Suppressor macrophage treated with lipopolysaccharide for 1 hour (primary cell): ENCODE measurements at regions not wholly inside any gene's neighbourhood (a gene's known extent, or its start where the extent isn't known, plus 50 kb on each side); places are given as distances from the start of the nearest gene placed in this dataset.

Experiments
- DNase-seq, 3 donors: peaks; one replicate each; pipeline ENCODE4 v3.0.0-alpha.2; 2020 to 2022

DNA sequence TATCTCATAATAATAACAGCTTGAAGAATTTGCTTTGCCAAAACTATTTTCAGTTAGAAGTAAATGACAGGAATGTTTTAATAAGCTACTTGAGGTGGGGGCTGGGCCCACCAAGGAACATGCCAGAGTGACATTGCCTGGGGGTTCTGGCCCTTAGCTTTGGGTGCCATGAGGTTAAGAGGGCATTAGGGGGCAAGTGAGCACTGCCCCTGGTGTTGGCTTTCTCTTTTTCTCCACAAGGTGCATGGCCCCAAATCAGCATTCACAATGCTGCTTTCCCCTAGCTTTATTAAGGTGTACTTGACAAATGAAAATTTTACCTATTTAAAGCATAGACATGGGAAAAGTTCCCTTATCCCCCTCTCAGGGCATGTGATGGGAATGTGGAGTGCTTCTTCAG, 305.4 kb downstream of the TENT4A start:
- no peak for DNase-seq

DNA sequence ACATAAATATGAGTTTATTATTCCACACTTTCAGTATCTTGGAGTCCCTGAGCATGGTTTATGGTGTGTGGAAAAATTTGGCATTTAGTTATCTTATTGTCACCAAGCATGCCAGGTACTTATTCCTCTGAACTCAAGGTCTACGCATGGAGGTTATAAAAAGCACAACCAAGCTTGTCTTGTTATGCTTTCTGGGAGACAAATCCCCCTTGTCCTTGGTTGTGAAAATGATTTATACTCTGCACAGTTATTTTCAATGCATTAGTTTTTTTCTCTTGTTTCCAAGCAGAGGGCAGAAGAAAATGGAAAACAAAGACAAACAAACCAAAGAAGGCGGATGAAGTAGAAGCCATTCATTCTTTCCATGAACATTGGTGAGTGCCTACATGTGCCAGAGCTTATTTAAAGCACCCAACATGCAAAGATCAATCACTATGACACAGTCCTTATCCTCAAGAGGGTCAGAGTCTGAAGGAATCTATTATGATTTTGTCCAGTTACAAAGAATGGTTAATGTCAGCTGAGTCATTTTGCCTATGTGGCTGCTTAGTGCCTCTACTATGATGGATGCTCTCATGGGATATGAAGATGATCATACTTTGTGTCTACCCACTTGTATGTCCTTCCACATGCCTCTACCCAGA, 323.1 kb downstream of the TENT4A start:
- DNase-seq = no peak

DNA sequence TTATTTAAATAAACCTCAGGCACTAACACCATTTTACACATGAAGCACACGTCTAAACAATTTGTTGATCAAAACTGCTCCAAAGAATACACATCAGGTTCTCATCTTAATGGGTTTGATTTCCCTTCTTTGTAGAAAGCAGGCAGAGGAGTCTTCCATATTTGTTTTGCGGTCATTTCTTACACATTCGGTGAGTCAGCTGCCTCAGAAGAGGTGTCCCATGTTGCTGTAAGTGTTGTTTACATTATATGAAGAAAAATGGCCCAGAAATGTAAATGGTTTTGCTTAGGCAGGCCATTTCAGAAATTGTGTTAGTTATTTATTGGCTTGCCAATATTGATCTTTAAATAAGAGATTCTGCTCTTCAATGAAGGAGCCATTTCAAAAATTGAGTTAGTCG, 325.8 kb downstream of the TENT4A start:
- no peak for DNase-seq

DNA sequence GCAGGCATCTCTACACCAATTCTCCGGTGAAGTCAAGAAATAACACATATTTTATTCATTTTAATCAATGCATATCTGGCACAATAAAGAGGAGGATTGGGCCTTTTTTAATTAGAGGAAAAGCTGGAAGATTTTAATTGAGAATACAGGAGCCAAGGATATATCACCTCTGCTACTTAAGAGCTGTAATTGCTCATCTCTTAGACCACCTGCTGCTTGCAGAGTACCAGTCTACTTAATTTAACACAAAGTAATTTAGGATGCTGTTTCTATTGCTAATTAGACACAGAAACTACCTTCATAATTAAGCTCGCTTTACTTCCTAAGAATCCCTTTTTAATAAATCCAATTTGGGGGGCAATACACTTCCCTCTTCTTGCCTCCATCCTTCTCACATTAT, 326.9 kb downstream of the TENT4A start:
- DNase-seq = no peak

DNA sequence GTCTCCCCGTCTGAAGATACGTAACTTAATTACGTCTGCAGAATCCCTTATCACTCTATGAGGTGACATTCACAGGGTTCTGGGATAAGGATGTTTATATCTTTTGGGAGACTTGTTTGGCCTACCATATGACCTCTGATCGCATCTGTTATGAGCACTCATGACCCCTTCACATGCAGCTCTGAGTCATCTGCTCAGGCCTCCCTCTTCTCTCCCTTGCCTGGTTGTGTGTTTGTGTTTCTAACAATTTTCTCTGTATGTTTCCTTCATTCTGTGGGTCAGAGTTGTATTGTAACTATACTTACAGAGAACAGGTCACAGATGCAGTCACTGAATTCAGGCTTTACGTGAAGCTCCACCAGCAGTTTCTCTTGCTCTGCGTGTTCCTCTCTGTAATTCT, 330.6 kb downstream of the TENT4A start:
- DNase-seq = no peak

DNA sequence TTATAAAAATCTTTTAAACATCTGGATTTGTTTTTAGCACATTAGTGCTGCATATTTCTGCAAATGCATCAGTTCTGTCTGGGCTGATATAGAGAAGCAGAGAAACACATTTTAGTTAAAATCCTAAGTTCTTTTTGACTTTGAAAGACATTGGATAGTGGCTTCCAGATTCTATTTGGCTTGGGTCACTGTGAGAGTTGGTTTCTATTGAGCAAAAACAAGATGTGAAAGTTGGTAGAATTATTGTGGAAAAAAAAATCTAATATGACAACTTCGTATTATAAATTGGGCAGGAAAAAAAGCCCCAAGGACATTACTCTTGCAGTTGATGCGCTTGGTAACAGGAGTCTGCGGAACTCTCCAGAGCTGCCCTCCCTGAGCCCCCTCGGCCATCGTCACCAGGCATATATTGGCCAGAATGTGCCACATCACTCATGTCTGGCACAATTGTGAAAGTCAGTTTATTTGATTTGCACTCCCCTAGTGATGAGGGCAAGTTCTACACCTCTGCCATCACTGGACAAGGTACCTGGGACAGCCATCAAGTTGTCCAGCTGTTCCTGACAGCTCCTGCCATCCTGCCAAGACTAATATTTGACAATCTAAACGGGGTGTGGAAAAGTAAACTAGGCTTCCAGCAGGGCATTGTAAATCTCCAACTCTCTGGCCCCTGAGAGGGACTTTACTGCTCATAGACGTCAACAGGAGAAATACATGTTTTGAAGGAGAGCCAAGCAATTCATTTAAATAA, 334.5 kb downstream of the TENT4A start:
- no peak for DNase-seq

DNA sequence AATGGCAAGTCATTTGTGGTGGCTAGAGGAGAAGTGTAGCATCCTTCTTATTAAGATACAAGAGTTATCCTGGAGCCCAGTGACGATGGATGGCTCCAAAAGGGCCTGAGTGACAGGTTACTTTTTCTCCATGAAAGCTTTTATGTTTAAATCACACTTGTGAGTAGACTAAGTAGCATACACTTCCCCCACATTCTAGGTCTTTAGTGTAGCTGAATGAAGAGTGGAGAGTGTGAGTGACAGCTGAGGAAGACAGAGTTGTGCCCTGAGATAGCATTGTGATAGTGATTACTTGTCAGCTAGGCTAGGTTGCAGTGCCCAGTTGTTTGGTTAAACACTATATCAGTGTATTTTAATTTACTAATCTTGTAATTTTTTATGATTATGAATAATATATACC, 337.8 kb downstream of the TENT4A start:
- no peak for DNase-seq

DNA sequence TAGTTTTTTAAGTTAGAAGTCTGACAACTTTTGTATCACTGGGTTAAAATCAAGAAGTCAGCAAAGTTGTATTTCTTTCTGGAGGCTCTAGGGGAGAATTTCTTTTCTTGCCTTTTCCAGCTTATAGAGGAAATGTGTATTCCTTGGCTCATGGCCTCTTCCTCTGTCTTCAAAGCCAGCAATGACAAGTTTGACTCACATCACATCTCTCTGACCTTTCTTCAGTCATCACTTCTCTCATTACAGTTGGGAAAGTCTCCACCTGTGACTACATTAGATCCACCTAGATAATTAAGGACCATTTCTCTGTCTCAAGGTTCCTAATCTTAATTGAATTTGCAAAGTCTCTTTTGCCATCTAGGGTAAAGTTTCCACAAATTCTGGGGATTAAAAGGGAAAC, 339.9 kb downstream of the TENT4A start:
- no peak for DNase-seq

DNA sequence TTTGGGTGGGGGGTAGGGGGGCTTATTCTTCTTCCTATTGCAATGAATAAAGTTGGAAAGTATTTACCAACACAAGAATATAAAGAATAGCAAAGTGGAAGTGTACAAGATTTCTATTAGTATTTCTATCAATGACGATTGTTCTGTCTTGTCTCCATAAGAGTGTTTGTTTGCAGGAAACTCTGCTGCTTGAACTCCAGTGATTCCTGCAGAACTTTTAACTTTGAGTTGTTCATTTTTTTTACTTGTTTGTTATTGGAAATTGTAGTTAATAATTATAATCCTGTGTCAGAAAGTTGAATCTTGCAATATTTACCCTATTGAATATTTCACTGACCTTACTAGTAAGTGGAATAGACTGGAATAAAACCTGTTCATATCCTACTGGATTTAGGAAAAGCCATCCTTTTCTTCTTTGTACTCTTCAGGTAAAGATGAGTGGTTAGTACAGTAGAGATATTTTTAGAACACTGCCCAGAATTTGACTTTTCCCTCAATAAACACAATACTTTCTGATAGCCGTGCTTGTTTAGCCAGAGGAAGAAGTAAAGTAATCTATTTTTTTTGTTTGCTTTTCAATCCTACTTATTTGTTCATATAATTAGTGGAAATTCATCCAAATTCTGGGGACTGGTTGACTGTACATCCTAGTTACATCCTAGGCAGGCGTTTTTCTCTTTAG, 340.4 kb downstream of the TENT4A start:
- no peak for DNase-seq

DNA sequence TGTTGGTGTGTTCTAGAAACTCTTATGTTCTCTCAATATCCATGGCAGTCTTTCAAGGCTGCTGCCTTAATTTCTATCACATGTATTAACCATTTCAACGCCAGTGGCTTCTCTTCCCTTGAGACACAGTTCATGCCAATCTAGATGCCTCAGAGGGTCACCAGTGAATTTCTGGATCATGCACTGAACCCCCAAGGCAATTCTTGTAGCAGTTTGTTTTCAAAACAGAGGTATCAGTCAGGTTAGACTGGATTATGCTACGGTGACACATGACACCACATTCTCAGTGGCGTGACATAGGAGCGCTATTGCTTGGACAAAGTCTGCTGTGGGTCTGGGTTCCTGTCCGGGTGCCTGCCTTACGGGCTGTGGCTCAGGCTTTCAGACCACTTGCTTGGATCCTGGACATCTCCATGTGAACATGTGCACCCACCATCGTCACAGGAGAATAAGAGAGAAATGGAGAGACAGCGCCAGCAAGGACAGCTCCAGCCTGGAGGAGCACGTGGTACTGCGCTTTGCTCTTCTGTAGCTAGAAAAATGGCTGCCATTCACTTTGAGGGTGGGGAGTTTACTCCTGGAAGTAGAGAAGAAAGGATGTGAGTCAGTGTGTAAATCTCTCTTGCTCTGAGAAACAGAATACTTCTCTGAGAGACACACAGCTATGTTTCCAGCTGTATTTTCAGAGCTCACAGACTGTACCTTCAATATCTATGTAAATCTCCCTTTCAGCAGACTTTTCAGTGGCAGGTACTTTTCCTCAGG, 329.3 kb upstream of the ADCY2 start:
- DNase-seq = no peak

DNA sequence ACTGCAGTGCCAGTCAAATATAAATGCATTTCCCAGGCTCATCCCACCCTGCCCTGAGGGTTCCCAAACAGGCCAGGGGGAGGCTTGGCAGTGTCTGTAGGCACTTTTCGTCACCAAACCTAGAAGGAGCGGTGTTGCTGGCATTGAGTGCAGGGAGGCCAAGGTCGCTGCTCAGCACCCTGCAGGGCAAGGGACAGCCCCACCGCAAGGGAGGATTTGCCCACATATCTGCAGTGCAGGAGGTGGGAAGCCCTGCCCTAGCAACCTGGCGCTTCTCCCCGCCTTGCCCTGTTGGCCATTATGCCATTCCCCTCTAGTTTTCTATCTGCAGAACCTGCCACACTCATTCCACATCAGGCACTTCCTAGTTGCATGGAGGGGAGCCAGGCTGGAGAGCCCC, 327.8 kb upstream of the ADCY2 start:
- DNase-seq = no peak

DNA sequence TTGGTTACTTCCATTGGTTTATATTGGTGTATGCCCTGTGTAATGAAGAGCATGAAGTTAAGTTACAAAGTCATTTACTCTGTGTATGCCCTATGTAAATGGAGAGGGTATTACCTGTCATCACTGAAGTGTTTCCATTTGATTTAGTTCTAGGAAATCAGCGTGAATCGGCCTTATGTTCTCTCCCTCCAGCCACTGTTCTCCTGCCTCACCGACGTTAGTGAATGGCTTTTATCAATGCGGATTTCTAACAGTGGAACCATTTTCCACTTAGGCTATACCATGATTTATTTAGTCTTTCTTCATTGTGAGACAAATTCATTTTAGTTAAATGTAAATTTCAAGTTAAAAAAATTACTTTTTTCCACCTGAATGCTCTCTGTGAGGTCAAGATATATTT, 327.0 kb upstream of the ADCY2 start:
- DNase-seq = no peak

DNA sequence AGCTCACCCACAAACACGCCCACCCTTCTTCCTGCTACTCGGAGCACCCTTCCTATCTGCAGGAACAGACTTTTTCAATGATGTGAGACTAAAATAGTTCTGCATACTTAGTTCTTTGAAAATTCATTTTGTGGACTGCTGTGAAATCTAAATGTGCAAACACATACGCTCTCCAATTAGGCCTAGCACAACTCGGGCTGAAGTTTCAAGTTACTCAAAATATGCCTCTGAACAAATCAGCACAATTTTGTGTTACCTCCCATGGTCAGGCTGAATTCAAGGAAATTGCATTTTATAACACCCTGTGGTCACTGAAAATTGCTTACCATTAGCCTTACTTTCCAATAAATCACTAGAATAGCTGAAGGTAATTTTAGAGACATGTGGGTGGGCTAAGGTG, 323.8 kb upstream of the ADCY2 start:
- DNase-seq = no peak

DNA sequence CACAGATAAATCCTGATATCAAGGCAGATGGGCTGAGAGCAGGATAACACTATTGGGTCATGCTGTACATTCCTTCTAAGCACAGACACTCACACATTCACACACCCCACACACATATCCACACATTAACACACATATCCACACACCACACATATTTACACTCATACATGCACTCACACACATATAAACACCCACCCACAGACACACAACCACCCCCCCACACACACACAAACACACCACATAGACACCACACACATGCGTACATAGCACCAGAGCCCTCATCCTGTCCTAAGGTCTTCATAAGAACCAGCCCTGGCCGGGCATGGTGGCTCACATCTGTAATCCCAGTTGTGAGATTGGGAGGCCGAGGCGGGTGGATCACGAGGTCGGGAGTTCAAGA, 322.3 kb upstream of the ADCY2 start:
- no peak for DNase-seq

DNA sequence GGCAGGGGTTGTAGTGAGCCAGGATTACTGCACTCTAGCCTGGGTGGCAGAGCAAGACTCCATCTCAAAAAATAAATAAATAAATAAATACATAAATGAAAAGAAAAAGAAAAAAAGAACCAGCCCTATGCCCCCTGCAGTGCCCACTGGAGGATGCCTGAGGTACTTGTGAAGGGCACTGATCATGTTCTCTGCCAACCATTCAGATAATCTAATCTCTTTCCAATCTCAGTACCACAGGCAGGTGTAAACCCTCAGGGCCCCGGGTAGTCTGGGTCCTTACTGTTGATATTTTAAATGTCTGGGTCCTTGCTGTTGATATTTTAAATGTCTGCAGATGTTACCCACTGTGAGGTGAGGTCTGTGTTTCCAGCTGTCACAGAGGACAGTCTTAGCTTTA, 321.8 kb upstream of the ADCY2 start:
- no peak for DNase-seq

DNA sequence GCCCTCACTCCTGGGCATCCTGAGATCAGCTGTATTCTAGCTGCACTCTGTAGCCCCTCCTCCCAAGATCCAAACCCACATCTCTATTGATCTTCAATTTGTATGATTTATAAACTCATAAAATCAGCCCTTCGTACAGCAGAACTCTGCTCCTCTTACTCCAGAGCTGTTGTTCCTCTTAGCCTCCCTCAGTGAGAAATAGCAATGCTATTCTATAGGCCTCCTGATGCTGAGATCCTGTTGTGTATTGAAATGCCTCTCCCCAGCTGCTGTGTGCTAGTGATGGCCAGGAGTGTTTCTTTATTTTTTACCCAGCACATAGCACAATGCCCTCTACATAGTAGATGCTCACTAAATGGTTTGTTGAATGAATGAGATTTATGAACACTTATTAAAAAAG, 320.5 kb upstream of the ADCY2 start:
- no peak for DNase-seq

DNA sequence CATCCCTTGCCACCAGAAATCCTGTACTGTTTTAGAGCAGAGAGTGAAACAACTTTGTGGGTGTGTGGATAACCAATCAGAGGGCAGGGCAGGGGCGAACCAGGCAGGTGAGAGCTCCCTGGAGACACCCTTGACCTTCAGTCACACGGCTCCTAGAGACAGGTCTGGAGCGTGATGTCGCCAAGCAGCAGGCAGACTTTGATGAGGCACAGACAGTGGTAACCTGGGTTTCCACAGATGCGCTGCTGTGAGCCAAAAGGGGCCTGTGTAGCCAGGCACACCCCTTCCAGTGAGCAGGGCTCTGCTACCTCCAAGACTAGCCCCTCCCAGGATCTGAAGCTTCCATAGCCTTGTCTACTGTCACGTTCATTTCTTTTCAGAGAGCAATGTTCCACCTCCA, 317.8 kb upstream of the ADCY2 start:
- DNase-seq = no peak

DNA sequence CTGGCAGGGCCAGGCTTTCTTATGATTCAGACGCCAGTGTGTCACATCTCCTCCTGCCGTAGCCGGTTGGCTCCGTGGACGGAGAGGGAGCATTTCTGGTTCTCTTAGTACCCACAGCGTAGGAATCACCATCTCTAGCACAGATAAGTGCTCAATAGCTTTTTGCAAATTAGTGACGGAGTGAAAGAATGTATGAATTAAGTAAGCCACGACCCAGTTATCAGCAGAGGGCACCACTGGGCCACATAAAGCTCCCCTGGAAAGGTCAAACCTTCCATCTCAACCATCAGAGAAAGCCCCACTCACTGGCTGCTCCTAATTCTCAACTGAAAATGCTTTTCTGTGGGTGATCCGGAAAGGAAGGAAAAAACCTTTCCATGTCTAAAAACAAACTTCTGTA, 317.0 kb upstream of the ADCY2 start:
- peak; percentile 6 to 19 (median 6) for DNase-seq

DNA sequence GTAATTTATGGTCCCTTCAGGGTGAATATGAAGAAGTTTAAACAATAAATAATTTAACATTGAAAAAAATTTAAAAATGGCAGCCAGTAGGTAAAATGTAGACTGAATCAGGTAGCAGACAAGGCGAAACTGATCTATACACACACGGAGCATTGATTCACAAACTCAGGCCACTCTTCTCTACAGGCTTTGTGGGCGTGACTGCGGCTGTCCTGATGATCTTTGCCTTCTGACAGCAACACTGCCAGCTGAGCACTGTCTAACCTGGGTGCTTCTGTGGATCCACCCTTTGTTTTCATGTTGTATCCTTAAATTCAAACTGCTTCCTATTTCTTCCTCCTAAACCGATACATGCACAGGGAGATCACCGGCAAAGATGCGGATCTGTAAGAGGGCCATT, 315.4 kb upstream of the ADCY2 start:
- no peak for DNase-seq

DNA sequence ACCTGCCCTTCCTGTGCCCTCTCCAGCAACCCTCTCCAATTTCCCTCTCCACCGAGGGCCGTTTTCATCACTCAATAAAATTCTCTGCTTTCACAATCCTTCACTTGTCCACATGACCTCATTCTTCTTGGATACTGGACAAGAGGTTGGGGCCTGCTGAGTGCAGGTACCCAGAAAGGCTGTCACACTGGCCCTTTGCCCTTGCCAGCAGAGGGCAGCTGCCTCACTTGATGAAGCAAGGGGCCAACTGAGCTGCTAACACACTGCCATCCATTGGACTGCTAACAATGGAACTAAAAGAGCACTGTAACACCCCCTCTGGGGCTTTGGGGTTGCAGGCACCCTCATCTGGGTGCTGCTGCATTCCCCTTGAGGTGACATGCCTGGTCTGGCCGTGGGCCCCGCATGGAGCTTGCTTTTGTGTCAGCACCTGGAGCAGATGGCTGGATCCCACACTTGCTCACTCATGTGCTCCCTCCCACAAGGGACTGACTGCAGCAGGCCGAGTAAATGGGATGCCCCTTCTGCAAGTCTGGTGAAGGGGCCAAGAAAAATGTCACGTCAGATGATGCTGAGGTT, 308.1 kb upstream of the ADCY2 start:
- no peak for DNase-seq

DNA sequence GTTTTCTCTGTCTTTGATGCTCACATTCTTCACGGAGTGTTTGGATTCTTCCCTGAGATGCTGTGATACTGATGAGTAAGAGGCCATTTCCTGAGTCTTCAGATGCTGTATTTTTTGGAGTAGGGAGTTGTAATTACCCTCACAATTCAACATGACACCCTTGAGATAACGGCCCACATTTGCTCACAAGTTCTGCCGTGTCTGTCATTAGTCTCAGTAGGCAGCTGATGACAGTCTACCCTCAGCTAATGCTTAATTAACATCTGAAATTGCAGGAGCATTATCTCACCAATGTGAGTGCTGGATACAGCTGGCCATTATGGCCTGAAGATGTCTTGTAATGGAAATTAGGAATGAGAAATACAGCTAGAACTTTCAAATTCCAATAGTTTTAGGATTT, 307.1 kb upstream of the ADCY2 start:
- no peak for DNase-seq

DNA sequence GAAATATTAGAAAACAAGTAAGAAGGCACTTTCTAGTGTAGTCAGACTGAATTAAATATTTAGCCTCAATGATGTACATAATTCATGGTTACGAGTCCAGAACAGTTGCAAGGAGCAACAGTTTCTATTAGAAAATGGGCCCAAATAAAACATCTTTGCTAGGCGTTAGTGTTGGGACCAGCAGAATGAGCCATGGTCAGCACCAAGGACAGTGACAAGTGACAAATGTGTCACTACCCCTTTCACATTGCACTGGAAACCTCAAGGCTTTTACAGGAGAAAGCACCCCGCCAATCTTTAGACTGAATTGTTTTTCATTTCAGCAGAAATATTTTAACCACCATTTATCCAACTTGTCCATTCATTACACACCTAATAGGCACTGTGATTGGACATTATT, 301.3 kb upstream of the ADCY2 start:
- DNase-seq = peak in 2 of 3 donors; percentile 15 to 33

DNA sequence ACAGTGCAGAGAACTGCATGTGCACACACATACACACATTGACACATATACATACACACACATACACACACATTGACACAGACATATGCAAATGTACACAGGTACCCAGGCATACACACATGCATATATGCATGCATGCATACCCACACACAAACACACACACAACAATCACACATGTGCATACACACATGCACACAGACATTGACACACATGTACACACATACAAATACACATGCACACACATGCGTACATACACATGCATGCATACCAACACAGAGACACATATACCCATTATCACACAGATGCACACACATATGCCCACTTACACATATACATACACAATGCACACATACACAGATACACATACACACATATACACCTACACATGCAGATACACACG, 299.6 kb upstream of the ADCY2 start:
- no peak for DNase-seq
